GM18951 (cell line): ENCODE measurements at regions not wholly inside any gene's neighbourhood (a gene's known extent, or its start where the extent isn't known, plus 50 kb on each side); places are given as distances from the start of the nearest gene placed in this dataset.
"Not testable (repeated sequence)": the region's sequence is repeated elsewhere in the genome, so short reads cannot be mapped to it uniquely, and the experiment has no call there.

ENCODE experiments used
- POLR2A ChIP-seq: IDR thresholded peaks from 4 replicates; pipeline ENCODE4 v1.6.1; 2011; ENCODE audit warnings: mild to moderate bottlenecking; ENCODE audit not compliant: insufficient read length, insufficient read depth; ENCODE audit errors: extremely low read depth
- in situ Hi-C: fragments of 300-500 bp; cut with MboI; formaldehyde crosslinking; loops from one replicate; pipeline ENCODE4 v1.12.0; 2022; ENCODE audit warnings: low sequenced_read_pairs, mixed read lengths, inconsistent platforms; ENCODE audit not compliant: unreplicated experiment

DNA sequence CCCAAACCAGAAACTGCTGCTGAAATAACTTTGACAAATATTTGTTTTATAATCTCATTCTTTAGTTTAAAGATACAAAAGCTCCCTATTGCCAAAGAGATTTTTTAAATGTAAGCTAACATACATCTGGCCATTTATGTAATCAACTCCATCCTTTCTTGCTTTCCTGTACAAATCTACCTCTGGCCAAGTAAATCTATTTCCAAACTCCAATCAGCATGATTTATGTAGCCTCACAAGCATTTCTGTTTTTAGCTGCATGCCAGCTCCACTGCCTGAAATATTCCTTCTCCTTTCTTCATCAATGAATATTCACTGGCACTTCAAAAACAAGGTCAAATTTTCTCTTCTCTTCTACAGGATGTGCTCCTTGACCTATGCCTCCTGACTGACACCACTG is 80.0 kb downstream of the SHOX2 start:
- TF ChIP-seq POLR2A: no peak
- in situ Hi-C loops: no loop called here

DNA sequence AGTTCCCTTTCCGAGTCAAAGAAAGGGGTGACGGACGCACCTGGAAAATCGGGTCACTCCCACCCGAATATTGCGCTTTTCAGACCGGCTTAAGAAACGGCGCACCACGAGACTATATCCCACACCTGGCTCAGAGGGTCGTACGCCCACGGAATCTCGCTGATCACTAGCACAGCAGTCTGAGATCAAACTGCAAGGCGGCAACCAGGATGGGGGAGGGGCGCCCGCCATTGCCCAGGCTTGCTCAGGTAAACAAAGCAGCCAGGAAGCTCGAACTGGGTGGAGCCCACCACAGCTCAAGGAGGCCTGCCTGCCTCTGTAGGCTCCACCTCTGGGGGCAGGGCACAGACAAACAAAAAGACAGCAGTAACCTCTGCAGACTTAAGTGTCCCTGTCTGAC is 86.3 kb downstream of the SHOX2 start:
- in situ Hi-C loops: not testable (repeated sequence)

DNA sequence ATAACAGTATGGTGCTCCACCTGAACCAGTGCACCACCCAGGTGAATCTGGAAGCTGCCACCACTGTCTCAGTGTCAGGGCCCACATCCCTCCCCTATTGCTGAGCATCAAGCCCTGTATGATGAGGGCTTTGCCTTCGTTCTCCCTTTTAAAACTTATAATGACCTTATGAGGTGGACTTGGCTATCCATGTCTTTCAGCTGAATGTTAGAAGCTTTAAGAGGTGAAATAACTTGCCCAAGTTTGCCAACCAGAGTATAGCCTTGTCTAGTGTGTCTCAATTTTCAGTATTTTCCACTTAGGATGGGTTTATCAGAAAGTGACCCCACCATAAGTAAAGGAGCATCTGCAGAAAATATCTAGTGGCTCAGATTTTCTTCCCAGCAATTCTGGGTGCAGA is 87.8 kb downstream of the SHOX2 start:
- no peak for TF ChIP-seq POLR2A
- in situ Hi-C loops: no loop called here

DNA sequence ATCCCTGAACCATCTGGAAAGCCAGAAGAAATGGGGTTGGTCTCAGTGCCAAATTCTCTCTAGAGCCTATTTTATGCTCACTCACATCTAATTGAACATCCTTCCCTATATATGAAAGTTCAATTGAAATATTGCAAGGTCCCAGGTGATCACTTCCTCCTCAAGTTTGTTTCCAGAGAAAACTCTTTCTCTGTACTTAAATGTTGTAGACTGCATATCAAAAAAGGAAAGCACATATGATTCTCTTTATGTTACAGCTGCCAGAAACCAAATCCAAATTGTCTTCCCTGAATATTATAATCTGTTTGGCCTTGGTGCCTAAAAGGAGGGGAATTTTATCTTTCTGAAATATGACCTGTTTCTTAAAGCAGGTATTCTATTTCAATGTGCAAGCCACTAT is 93.3 kb downstream of the SHOX2 start:
- no peak for TF ChIP-seq POLR2A
- in situ Hi-C loops: no loop called here

DNA sequence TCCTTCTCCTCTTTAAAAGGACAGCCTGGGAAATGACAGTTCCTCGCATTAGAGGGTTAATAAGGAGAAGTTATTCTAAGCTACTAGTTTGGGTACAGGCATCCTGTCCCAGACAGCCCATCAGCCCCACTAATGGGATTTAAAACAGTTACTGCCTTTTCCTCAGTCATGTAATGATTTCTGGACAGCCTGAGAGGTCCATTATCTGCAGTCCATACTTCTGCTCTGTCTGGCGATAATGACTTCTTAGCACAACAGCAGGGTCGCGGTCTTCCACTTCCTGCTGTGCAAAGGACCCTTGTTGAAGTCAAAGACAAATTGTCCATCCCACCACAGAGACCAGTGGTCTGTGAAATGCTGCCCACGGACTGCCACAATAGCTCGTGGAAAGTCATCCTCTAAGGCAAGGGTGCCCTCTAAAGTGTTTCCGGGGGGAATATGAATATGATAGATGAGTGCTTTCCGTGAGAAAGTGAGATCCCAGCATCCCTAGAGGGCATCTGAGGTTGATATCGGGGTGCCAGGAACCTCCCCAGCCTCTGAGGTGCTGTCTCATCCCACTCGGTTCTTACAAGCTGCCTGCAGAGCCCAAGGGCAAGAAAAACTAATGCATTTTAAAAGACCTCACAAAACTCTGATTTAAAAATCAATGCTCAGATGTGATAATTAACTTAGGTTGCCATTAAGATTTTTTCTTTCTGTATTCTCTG is 100.7 kb downstream of the SHOX2 start:
- no peak for TF ChIP-seq POLR2A

DNA sequence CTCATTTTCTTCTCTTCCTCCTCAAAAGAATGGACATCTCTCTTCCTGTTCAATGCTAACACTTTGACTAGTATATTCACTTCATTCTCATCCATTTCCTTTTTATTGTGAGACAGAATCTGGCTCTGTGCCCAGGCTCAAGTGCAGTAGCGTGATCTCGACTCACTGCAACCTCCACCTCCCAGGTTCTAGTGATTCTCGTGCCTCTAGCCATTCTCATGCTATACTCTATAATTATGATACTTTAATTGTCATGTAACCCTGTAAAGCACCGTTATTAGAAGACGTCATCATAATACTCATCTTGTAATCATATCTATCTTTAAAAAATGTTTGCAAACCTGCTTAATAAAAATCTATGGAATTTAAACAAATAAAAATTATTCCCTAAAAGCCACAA is 107.0 kb downstream of the SHOX2 start:
- TF ChIP-seq POLR2A: no peak
- in situ Hi-C loops: no loop called here

More for the DNA sequence above, 100.7 kb downstream of the SHOX2 start:
- in situ Hi-C loops: no loop called here

DNA sequence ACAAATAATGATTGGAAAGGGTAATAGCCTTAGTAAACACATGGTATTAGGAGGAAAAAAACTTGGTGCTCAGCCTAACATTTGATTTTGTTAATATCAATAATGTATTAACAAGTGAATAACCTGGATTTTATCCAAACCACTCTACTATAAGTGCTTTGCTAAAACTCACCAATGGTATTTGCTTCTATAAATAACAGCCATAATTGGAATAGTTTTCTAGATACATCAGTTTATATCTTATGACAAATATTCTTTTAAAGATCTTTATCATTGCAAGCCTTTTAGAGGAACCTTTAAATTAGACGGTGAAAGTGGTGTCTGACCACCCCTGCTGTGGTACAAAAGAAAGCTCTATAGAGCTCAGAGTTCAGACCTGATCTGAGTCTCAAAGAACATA is 123.9 kb downstream of the SHOX2 start:
- TF ChIP-seq POLR2A: no peak
- in situ Hi-C loops: no loop called here

DNA sequence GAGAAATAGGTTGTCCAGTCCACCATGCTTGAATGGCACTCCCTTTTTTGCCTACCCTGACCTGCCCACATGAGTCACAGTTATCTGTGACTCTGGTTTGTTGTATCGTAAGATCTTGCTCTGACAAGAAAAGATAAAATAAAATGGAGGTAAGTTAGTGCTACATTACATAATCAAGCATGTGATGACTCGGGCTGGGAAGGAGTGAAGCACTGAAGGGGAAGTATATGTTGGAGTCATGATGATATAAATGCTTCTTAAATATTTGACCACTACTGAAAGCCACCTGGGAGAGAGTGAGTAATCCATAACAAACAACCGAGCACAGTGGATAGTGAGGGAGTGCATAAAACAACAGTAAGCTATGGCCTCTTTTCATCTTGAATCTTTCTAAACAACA is 124.4 kb downstream of the SHOX2 start:
- TF ChIP-seq POLR2A: no peak
- in situ Hi-C loops: no loop called here

DNA sequence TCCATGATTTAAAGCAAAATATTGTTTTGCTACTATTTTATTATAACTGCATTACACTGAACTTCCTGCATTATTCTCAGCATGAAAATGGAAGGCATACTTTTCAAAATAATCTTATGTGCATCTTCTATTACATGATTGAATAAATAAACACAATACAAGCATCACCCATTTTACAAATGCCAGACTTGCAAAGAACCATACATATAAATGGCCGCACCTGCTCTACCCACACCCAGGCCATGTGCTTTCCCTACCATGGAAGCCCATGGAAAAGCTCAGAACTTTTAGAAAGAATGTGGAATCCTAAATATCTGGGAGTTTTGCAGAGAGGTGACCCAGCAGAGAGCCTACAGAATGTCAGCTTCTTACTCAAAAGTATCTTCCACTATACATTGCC is 127.2 kb downstream of the SHOX2 start:
- in situ Hi-C loops: no loop called here
- TF ChIP-seq POLR2A: no peak

DNA sequence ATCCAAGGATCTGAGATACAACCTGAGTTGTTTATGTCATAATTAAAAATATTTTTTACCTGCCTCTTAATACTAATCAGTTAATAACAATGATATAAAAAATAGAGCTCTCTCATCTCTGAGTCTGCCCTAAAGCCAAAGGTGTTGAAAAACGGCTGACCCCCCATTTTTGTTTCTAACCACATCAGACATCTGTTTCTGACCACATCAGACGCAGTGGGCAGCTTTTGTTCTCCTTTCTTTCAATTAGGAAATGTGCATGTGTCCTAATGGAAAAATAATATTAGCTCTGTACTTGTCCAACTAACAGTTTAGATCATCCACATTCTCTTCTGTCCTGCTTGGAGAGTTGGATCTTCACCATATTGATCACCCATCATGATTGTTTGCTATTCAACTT is 144.6 kb downstream of the SHOX2 start:
- in situ Hi-C loops: no loop called here
- no peak for TF ChIP-seq POLR2A

DNA sequence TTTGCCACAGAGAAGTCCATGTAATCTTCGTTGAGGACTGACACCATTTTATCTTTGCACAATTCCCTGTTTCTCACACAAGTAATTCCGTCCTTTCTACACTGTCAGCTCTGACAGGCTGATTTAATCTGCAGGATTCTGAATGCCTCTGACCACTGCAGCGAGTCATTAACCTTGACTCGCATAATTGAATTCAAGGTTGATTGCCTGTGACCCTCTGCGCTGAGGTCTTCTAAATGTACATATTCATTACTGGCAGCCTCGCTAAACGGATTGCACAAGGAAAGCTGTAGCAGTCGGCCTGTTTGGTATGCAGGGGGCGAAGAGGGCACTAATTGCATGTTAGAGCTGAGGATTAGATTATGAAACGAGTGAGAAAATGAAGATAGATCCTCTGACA is 147.8 kb downstream of the SHOX2 start:
- TF ChIP-seq POLR2A: no peak

DNA sequence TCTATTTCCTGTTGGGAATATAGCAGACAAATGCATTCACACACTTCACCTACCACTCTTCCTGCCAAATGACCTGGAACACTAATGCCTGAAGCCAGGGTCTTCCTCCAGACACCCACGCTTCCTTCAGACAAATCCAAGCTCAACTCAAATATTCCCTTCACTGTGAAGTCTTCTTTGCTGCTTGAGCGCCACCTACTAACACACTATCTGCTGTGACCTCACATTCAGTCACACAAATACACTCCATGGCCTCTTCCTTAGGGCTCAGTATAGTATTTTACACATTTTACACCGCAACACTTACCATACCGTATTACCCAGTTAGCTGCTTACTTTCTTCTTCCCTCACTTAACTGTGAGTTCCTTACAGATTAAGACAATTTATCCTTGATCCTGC is 149.4 kb downstream of the SHOX2 start:
- in situ Hi-C loops: no loop called here
- TF ChIP-seq POLR2A: no peak

More for the DNA sequence above, 147.8 kb downstream of the SHOX2 start:
- in situ Hi-C loops: no loop called here

DNA sequence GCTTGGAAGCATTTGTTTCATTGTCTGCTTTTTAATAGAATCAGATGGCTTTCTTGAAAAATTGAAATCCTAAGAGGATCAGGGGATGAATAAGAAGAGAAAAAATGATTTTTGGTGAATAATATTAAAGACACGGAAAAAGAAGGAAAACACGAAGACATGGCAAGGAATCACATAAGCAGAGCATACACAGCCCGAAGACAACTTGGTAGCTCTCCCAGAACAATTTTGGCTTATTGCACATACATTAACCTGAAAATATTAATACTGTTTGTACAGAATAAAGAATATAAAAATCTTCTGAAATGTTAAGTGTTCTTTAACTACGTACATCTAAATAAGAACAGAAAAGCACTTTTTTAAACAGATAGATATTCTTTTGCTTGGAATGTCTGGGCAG is 150.0 kb downstream of the SHOX2 start:
- in situ Hi-C loops: no loop called here
- no peak for TF ChIP-seq POLR2A

DNA sequence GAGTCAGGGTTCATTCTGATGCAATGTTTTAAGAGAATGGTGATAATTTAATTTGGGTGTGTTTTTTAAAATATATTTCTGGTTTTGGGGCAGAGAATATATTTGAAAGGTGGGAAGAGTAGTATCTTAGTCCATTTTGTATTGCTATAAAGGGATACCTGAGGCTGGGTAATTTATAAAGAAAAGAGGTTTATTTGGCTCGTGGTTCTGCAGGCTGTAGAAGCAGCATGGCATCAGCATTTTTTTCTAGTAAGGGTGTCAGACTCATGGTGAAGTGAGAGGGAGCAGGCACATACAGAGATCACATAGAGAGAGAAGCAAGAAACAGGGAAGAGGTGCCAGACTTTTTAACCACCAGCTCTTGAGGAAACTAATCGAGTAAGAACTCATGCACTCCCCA is 152.7 kb downstream of the SHOX2 start:
- no peak for TF ChIP-seq POLR2A

DNA sequence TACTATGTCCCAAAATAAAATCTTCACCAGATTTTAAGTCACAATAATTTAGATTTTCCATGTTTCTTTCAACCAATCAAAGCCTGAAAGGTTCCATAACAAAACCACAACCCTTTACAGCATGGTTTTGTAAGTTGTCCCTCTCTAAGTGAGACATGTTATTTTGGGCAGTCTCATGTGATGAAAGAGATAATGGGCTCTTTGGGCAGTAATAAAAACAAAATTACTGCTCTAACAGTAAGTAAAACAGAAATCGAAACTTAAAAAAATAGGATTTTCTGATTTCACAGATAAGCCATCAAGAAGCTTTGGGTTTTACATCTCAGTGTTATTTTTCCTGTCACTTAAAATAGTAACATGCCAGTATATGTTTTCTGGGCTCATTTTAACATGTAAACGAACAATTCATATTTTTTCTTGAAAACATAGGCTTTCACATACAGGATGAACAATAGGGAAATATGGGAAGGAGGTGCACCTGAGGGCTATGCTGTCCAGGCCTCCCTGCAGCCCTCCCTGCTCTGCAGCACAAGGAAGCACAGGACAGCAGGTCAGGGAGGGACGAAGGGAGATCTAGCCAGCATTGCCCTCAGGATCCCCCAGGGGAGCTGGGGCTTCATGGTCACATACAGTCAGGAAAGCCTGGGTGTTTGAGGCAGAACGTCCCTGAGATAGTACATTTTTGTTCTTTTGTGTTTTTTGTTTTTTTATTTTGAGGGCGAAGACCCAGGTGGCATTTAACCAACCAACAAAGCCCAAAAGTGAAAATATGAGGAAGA is 157.4 kb downstream of the SHOX2 start:
- in situ Hi-C loops: no loop called here
- TF ChIP-seq POLR2A: no peak

More for the DNA sequence above, 152.7 kb downstream of the SHOX2 start:
- in situ Hi-C loops: no loop called here

DNA sequence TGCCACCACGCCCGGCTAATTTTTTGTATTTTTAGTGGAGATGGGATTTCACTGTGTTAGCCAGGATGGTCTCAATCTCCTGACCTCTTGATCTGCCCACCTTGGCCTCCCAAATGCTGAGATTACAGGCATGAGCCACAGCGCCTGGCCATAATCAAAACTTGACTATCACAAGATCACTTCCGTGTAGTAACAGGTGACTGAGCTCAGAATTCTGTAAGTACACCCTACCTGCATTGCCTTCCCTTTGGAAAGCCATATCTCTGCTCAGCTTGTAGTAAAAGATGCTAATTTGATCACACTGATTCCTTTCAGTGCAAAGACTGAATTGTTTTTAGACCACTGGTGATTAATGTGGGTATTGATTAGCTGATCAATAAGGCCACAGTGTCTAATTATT is 167.1 kb downstream of the SHOX2 start:
- in situ Hi-C loops: no loop called here
- TF ChIP-seq POLR2A: no peak
